Psoas muscle (tissue), 7 donors: ENCODE measurements at regions not wholly inside any gene's neighbourhood (a gene's known extent, or its start where the extent isn't known, plus 50 kb on each side); places are given as distances from the start of the nearest gene placed in this dataset.

Experiments
- ATAC-seq, 4 donors: fragments of 200-7000 bp; cut with Tn5 transposase; one replicate each; pipeline ENCODE4 v1.9.1; 2020; ENCODE audit warnings: moderate library complexity in 3 of 4, mild to moderate bottlenecking in 2 of 4
- DNase-seq, 2 donors: peaks; one replicate each; pipeline ENCODE4 v3.0.0-alpha.2; 2020
- H3K27ac ChIP-seq: fragments of 200-600 bp; one replicate; pipeline ENCODE4 v1.8.0; 2022
- H3K27me3 ChIP-seq, 3 donors: fragments of 200-600 bp in 1 of 3; one replicate each; pipeline versions ENCODE4 v1.6.1 to v1.8.0; 2013 to 2022; ENCODE audit warnings: low read length in 2 of 3, mild to moderate bottlenecking in 2 of 3, moderate library complexity in 1 of 3; ENCODE audit not compliant: insufficient read depth in 3 of 3
- H3K36me3 ChIP-seq, 2 donors: fragments of 200-600 bp in 1 of 2; one replicate each; pipeline versions ENCODE4 v1.6.1 to v1.8.0; 2013 to 2022; ENCODE audit warnings: low read depth in 1 of 2, mild to moderate bottlenecking in 1 of 2, moderate library complexity in 1 of 2; ENCODE audit not compliant: insufficient read depth in 1 of 2
- H3K4me1 ChIP-seq: fragments of 200-600 bp; one replicate; pipeline ENCODE4 v1.8.0; 2022
- H3K4me3 ChIP-seq: fragments of 200-600 bp; one replicate; pipeline ENCODE4 v1.8.0; 2022; ENCODE audit warnings: mild to moderate bottlenecking
- H3K9me3 ChIP-seq: fragments of 200-600 bp; one replicate; pipeline ENCODE4 v1.8.0; 2022
- WGBS, 3 donors: extraction: QIAGEN DNeasy Blood & Tissue Kit; methylation state at CpG; one replicate each; pipeline versions ENCODE4 v1.1.6 to v1.1.7; 2013; 5-methylcytosine and 5-hydroxymethylcytosine counted together
- intact Hi-C, 2 donors: fragments of 100-400 bp; cut with DNase I; formaldehyde crosslinking; loops; one replicate each; pipeline versions ENCODE4 v1.11.0 to v1.14.2; 2022
- TF ChIP-seq, protein P1 (sequence below): fragments of 200-600 bp; IDR thresholded peaks from one replicate; pipeline ENCODE4 v1.8.0; 2022; ENCODE audit warnings: antibody characterized with exemption
- donor health status: healthy with polysubstance abuse.
- donor health status: DM: no; HTN: no; CAD: no; lungs with moderate emphysema.
- donor health status: Bipolar disorder and iron deficiency.
- donor health status: healthy.
- donor health status: DM: yes; HTN: yes; CAD: no.
- donor health status: DM: no; HTN: no; CAD: no.
- donor health status: DM: yes; HTN: yes; CAD: no.

DNA sequence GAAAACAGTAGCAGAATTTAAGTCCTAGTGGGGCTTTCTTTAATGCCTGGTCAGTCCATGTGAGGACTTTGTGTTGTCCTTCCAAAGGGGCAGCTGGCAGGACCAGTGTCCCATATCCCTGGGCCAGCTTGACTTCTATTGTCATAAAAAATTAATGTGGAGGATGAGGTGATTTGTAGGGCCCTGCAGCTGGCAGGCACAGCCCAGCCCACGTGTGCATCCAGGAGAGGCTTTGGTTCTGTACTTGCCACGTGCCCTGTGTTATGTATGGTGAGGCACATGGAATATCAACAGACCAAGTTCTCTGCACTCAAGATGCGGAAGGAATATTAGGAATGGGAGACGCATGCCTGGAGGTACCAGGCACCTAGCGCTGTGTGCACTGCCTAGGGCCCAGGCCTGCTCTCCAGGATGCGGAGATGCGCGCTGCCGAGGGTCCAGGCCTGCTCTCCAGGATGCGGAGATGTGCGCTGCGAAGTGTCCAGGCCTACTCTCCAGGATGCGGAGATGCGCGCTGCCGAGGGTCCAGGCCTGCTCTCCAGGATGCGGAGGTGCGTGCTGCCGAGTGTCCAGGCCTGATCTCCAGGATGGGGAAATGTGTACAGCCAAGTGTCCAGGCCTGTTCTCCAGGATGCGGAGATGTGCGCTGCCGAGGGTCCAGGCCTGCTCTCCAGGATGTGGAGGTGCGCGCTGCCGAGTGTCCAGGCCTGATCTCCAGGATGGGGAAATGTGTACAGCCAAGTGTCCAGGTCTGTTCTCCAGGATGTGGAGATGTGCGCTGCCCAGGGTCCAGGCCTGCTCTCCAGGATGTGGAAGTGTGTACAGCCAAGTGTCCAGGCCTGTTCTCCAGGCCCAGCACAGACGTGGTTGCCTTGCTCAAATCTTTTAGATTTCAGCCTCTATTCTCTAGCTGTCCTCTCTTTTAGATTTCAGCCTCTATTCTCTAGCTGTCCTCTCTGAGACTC is 183.3 kb upstream of the ROPN1 start:
- intact Hi-C loops = no loop called here
- no peak overlapping the region for H3K27ac ChIP-seq
- no peaks in the 10 kb centered on the region for H3K9me3 ChIP-seq
- no peaks in the 10 kb centered on the region for H3K27me3 ChIP-seq
- ATAC-seq (no peak), DNase-seq (no peak)
- H3K4me1 ChIP-seq = no peaks in the 10 kb centered on the region
- TF ChIP-seq, protein P1, sequence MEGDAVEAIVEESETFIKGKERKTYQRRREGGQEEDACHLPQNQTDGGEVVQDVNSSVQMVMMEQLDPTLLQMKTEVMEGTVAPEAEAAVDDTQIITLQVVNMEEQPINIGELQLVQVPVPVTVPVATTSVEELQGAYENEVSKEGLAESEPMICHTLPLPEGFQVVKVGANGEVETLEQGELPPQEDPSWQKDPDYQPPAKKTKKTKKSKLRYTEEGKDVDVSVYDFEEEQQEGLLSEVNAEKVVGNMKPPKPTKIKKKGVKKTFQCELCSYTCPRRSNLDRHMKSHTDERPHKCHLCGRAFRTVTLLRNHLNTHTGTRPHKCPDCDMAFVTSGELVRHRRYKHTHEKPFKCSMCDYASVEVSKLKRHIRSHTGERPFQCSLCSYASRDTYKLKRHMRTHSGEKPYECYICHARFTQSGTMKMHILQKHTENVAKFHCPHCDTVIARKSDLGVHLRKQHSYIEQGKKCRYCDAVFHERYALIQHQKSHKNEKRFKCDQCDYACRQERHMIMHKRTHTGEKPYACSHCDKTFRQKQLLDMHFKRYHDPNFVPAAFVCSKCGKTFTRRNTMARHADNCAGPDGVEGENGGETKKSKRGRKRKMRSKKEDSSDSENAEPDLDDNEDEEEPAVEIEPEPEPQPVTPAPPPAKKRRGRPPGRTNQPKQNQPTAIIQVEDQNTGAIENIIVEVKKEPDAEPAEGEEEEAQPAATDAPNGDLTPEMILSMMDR = no peak
- 86 to 88% (median 87%) methylated on average over 27 of the region's 27 CpGs for WGBS, 3 donors
- H3K36me3 ChIP-seq = no peaks in the 10 kb centered on the region
- H3K4me3 ChIP-seq = no peak overlapping the region

DNA sequence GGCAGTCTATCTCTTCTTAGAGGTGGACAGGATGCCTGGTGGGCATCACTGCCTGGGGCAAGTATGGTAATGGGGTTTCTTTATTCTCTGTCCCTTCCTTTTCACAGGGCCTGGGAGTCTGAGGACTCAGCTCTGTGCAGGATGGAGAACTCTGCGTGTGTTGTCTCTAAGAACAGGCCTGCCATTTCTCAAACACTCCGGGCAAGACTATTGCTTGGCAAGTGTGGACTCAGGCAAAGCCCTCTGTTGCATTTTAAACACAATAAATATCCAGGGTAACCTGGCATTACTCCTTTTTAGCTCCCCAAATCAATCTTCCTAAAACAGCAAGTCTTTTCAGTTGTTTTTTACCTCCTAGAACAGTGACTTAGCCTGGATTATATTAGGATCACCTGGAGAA is 185.1 kb upstream of the ROPN1 start:
- Histone ChIP-seq H3K27me3 (no peaks in the 10 kb centered on the region), H3K9me3 (no peaks in the 10 kb centered on the region), H3K27ac (no peak overlapping the region), H3K4me1 (no peaks in the 10 kb centered on the region), H3K36me3 (no peaks in the 10 kb centered on the region), H3K4me3 (no peak overlapping the region)
- DNase-seq (no peak), ATAC-seq (no peak)
- TF ChIP-seq, protein P1 = no peak
- intact Hi-C loops = no loop called here
- 78 to 98% (median 82%) methylated on average over 2 of the region's 2 CpGs for WGBS, 3 donors

DNA sequence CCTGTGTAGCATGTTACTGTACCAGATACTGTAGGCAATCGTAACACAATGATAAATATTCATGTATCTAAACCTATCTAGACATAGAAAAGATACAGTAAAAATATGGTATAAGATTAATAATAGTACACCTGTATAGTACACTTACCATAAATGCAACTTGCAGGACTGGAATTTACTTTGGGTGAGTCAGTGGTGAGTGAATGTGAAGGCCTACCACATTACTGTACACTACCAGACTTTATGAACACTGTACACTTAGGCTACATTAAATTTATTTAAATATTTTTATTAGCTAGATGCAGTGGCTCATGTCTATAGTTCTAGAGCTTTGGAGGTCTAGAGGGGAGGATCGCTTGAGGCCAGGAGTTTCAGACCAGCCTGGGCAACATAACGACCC is 186.6 kb upstream of the ROPN1 start:
- no peak for DNase-seq
- no peaks in the 10 kb centered on the region for H3K9me3 ChIP-seq
- intact Hi-C loops = no loop called here
- WGBS, 3 donors = 94 to 96% (median 94%) methylated on average over 3 of the region's 3 CpGs
- H3K4me3 ChIP-seq = no peak overlapping the region
- no peaks in the 10 kb centered on the region for H3K4me1 ChIP-seq
- H3K27me3 ChIP-seq = no peaks in the 10 kb centered on the region
- H3K27ac ChIP-seq = no peak overlapping the region
- no peaks in the 10 kb centered on the region for H3K36me3 ChIP-seq
- no peak for ATAC-seq
- TF ChIP-seq, protein P1 = no peak

DNA sequence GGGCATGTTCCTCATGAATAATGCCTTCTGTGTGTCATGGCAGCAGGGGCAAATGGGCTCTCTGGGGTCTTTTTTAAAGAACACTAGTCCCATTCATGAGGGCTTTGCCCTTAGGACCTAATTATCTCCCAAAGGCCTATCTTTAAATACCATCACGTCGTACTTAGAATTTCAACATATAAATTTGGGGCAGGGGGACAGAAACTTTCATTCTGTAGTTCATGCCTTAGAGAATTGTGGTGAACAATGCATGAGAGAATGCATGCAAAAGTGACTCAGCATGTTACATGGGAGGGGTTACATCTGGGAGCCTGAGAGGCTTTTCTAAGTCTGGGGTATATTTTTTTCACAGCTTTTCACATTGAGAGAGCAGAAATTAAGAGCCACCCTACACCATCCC is 208.5 kb upstream of the ROPN1 start:
- Histone ChIP-seq H3K9me3 (no peaks in the 10 kb centered on the region), H3K4me1 (peaks cover 9% of the 10 kb centered on the region), H3K36me3 (no peaks in the 10 kb centered on the region), H3K4me3 (no peak overlapping the region), H3K27ac (no peak overlapping the region), H3K27me3 (no peaks in the 10 kb centered on the region)
- ATAC-seq (no peak), DNase-seq (no peak)
- TF ChIP-seq, protein P1 = no peak
- WGBS, 3 donors = 61 to 75% (median 68%) methylated on average over 2 of the region's 2 CpGs
- intact Hi-C loops = no loop called here
